ENCODE measurements at regions not wholly inside any gene's neighbourhood (a gene's known extent, or its start where the extent isn't known, plus 50 kb on each side); places are given as distances from the start of the nearest gene placed in this dataset.
"Not testable (repeated sequence)": the region's sequence is repeated elsewhere in the genome, so short reads cannot be mapped to it uniquely, and the experiment has no call there.

GRCh38 chr5:14942212-14942611 lies 70.6 kb upstream of the ANKH start:
- no peak for DNase-seq (ENCODE audit: low read depth in 2 of 2)

GRCh38 chr5:14937254-14937653 lies 65.7 kb upstream of the ANKH start:
- DNase-seq (ENCODE audit: low read depth in 2 of 2) = no peak

GRCh38 chr5:14936588-14936987 lies 65.0 kb upstream of the ANKH start:
- no peak for DNase-seq (ENCODE audit: low read depth in 2 of 2)

- DNase-seq (ENCODE audit: low read depth in 2 of 2) = no peak
These were observed 63.8 kb upstream of the ANKH start for GRCh38 chr5:14935341-14935740.

- no peak for DNase-seq (ENCODE audit: low read depth in 2 of 2)
These were observed 61.4 kb upstream of the ANKH start for GRCh38 chr5:14932902-14933469.

- no peak for DNase-seq (ENCODE audit: low read depth in 2 of 2)
These were observed 58.9 kb upstream of the ANKH start for GRCh38 chr5:14930486-14930885.

GRCh38 chr5:14929293-14930065 lies 57.9 kb upstream of the ANKH start:
- DNase-seq (ENCODE audit: low read depth in 2 of 2) = no peak

- DNase-seq (ENCODE audit: low read depth in 2 of 2) = no peak
These were observed 57.1 kb upstream of the ANKH start for GRCh38 chr5:14928661-14929060.

- no peak for DNase-seq (ENCODE audit: low read depth in 2 of 2)
These were observed 53.7 kb upstream of the ANKH start for GRCh38 chr5:14925326-14925725.

- DNase-seq (ENCODE audit: low read depth in 2 of 2) = not testable (repeated sequence)
These were observed 51.4 kb upstream of the ANKH start for GRCh38 chr5:14922952-14923351.

- no peak for DNase-seq (ENCODE audit: low read depth in 2 of 2)
These were observed 50.9 kb upstream of the ANKH start for GRCh38 chr5:14922456-14922855.
